Liver (tissue), 8 donors: ENCODE measurements at regions not wholly inside any gene's neighbourhood (a gene's known extent, or its start where the extent isn't known, plus 50 kb on each side); places are given as distances from the start of the nearest gene placed in this dataset.

Source experiments
- DNase-seq: peaks from one replicate; pipeline ENCODE4 v3.0.0-alpha.2; 2017; ENCODE audit warnings: low spot score
- H3K27ac ChIP-seq, 2 donors: one replicate each; pipeline ENCODE4 v1.7.0; 2013; ENCODE audit warnings: inconsistent platforms in 2 of 2, low read length in 2 of 2, control low read depth in 1 of 2, low read depth in 1 of 2, mild to moderate bottlenecking in 1 of 2
- H3K27me3 ChIP-seq, 4 donors: one replicate each; pipeline versions ENCODE4 v1.6.1 to v1.7.0; 2013; ENCODE audit warnings: low read length in 3 of 4, inconsistent platforms in 1 of 4, mild to moderate bottlenecking in 1 of 4, moderate library complexity in 1 of 4; ENCODE audit not compliant: control insufficient read depth in 4 of 4, insufficient read depth in 4 of 4
- H3K36me3 ChIP-seq, 4 donors: one replicate each; pipeline versions ENCODE4 v1.6.1 to v1.7.0; 2013; ENCODE audit warnings: low read length in 3 of 4, mild to moderate bottlenecking in 3 of 4, low read depth in 1 of 4, moderate library complexity in 1 of 4; ENCODE audit not compliant: control insufficient read depth in 4 of 4, insufficient read depth in 3 of 4
- H3K4me1 ChIP-seq, 4 donors: one replicate each; pipeline versions ENCODE4 v1.6.1 to v1.7.0; 2013; ENCODE audit warnings: low read length in 3 of 4, mild to moderate bottlenecking in 3 of 4, moderate library complexity in 1 of 4; ENCODE audit not compliant: control insufficient read depth in 4 of 4, insufficient read depth in 4 of 4
- H3K4me3 ChIP-seq, 3 donors: one replicate each; pipeline versions ENCODE4 v1.6.1 to v1.7.0; 2013; ENCODE audit warnings: low read length in 3 of 3, control low read depth in 1 of 3, low read depth in 1 of 3, mild to moderate bottlenecking in 1 of 3
- H3K9ac ChIP-seq, 2 donors: one replicate each; pipeline ENCODE4 v1.7.0; 2013; ENCODE audit warnings: low read length in 2 of 2, mild to moderate bottlenecking in 2 of 2, moderate library complexity in 2 of 2, control low read depth in 1 of 2, low read depth in 1 of 2
- H3K9me3 ChIP-seq, 4 donors: one replicate each; pipeline versions ENCODE4 v1.6.1 to v1.7.0; 2013; ENCODE audit warnings: low read length in 3 of 4; ENCODE audit not compliant: control insufficient read depth in 4 of 4
- ATF3 ChIP-seq: IDR thresholded peaks from 2 replicates; pipeline ENCODE4 v1.6.1; 2016; ENCODE audit warnings: antibody characterized with exemption
- CTCF ChIP-seq: fragments of 150-350 bp; IDR thresholded peaks from 2 replicates; pipeline ENCODE4 v1.5.1; 2017; ENCODE audit warnings: improper control_type of control experiment, low read depth, low read length; ENCODE audit not compliant: missing input control
- EGR1 ChIP-seq, 2 donors: IDR thresholded peaks; 2 replicates each; pipeline ENCODE4 v1.6.1; 2016 to 2018; ENCODE audit warnings: antibody characterized with exemption in 2 of 2, low read depth in 2 of 2
- FOXA1 ChIP-seq: IDR thresholded peaks from 2 replicates; pipeline ENCODE4 v1.6.1; 2016; ENCODE audit warnings: antibody characterized with exemption
- FOXA2 ChIP-seq: IDR thresholded peaks from 2 replicates; pipeline ENCODE4 v1.6.1; 2016; ENCODE audit warnings: antibody characterized with exemption
- GABPA ChIP-seq, 2 donors: IDR thresholded peaks in 1 of 2; conservative IDR thresholded peaks in 1 of 2; 2 replicates each; pipeline ENCODE4 v1.6.1; 2016; ENCODE audit warnings: antibody characterized with exemption in 2 of 2, mild to moderate bottlenecking in 1 of 2, moderate library complexity in 1 of 2
- HNF4A ChIP-seq, 2 donors: conservative IDR thresholded peaks; 2 replicates each; pipeline ENCODE4 v1.6.1; 2016; ENCODE audit warnings: antibody characterized with exemption in 2 of 2, mild to moderate bottlenecking in 2 of 2
- HNF4G ChIP-seq: IDR thresholded peaks from 2 replicates; pipeline ENCODE4 v1.6.1; 2016; ENCODE audit warnings: antibody characterized with exemption
- JUND ChIP-seq, 2 donors: IDR thresholded peaks; 2 replicates each; pipeline ENCODE4 v1.6.1; 2016; ENCODE audit warnings: antibody characterized with exemption in 2 of 2
- MAX ChIP-seq: IDR thresholded peaks from 2 replicates; pipeline ENCODE4 v1.6.1; 2016; ENCODE audit warnings: antibody characterized with exemption
- NR2F2 ChIP-seq: IDR thresholded peaks from 2 replicates; pipeline ENCODE4 v1.6.1; 2016; ENCODE audit warnings: antibody characterized with exemption
- RAD21 ChIP-seq, 2 donors: IDR thresholded peaks; 2 replicates each; pipeline ENCODE4 v1.6.1; 2016; ENCODE audit warnings: antibody characterized with exemption in 2 of 2, mild to moderate bottlenecking in 2 of 2
- REST ChIP-seq: IDR thresholded peaks from 2 replicates; pipeline ENCODE4 v1.6.1; 2016; ENCODE audit warnings: antibody characterized with exemption, mild to moderate bottlenecking
- RXRA ChIP-seq, 2 donors: IDR thresholded peaks; 2 replicates each; pipeline ENCODE4 v1.6.1; 2017 to 2018; ENCODE audit warnings: antibody characterized with exemption in 2 of 2, mild to moderate bottlenecking in 1 of 2
- YY1 ChIP-seq: IDR thresholded peaks from 2 replicates; pipeline ENCODE4 v1.6.1; 2016; ENCODE audit warnings: antibody characterized with exemption, mild to moderate bottlenecking
- ZBTB33 ChIP-seq: IDR thresholded peaks from 2 replicates; pipeline ENCODE4 v1.6.1; 2016; ENCODE audit warnings: antibody characterized with exemption
- WGBS: extraction: QIAGEN DNeasy Blood & Tissue Kit; methylation state at CpG from one replicate; pipeline ENCODE4 v1.1.7; 2013; 5-methylcytosine and 5-hydroxymethylcytosine counted together
- donor health status: healthy.
- donor health status: healthy.
- donor health status: healthy.
- donor health status: healthy.
- donor health status: healthy.

GRCh38 chr21:18985584-18985983 lies 582.0 kb upstream of the TMPRSS15 start (continued):
- TF ChIP-seq ZBTB33 (no peak), YY1 (no peak), GABPA (IDR thresholded peaks at IDR 0.05 in 1 of 2, conservative IDR thresholded peaks at IDR 0.05 in 1 of 2) (no peak)

- H3K4me1 ChIP-seq = no peaks in the 10 kb centered on the region
- H3K36me3 ChIP-seq = no peaks in the 10 kb centered on the region
- H3K27ac ChIP-seq = no peak overlapping the region
- no peak overlapping the region for H3K9ac ChIP-seq
- H3K4me3 ChIP-seq = no peak overlapping the region
- no peak for DNase-seq
- H3K9me3 ChIP-seq = peaks cover 0 to 5% (median 1%) of the 10 kb centered on the region in 4 donors
- TF ChIP-seq JUND (IDR thresholded peaks at IDR 0.05) (no peak), YY1 (no peak), FOXA1 (no peak), REST (no peak), EGR1 (IDR thresholded peaks at IDR 0.05; ENCODE audit: low read depth in 2 of 2) (no peak), RXRA (IDR thresholded peaks at IDR 0.05) (no peak), HNF4A (conservative IDR thresholded peaks at IDR 0.05) (no peak)
- no peaks in the 10 kb centered on the region for H3K27me3 ChIP-seq
- WGBS = 62% methylated on average over 4 of the region's 4 CpGs
Observed at GRCh38 chr21:18986197-18986596, 582.6 kb upstream of the TMPRSS15 start.

- H3K4me3 ChIP-seq = no peak overlapping the region
- no peak for DNase-seq
- no peaks in the 10 kb centered on the region for H3K36me3 ChIP-seq
- 82% methylated on average over 11 of the region's 11 CpGs for WGBS
- H3K27me3 ChIP-seq = no peaks in the 10 kb centered on the region
- no peak overlapping the region for H3K9ac ChIP-seq
- peaks cover 0 to 5% (median 1%) of the 10 kb centered on the region in 4 donors for H3K9me3 ChIP-seq
- no peak overlapping the region for H3K27ac ChIP-seq
- H3K4me1 ChIP-seq = no peaks in the 10 kb centered on the region
- TF ChIP-seq FOXA2 (no peak), EGR1 (IDR thresholded peaks at IDR 0.05; ENCODE audit: low read depth in 2 of 2) (no peak), REST (no peak), GABPA (IDR thresholded peaks at IDR 0.05 in 1 of 2, conservative IDR thresholded peaks at IDR 0.05 in 1 of 2) (no peak), ATF3 (no peak), NR2F2 (no peak), JUND (IDR thresholded peaks at IDR 0.05) (no peak), HNF4A (conservative IDR thresholded peaks at IDR 0.05) (no peak), YY1 (no peak), ZBTB33 (no peak), MAX (no peak), CTCF (no peak), HNF4G (no peak), RAD21 (IDR thresholded peaks at IDR 0.05) (no peak)
Observed at GRCh38 chr21:18987520-18988026, 584.0 kb upstream of the TMPRSS15 start.
